GM12878 (cell line): ENCODE measurements at regions not wholly inside any gene's neighbourhood (a gene's known extent, or its start where the extent isn't known, plus 50 kb on each side); places are given as distances from the start of the nearest gene placed in this dataset.

Experiments used
- EP300 ChIP-seq, 2 experiments: fragments of 150-350 bp in 1 of 2; IDR thresholded peaks; 2 replicates each; pipeline ENCODE4 v1.6.1; 2011 to 2012; ENCODE audit warnings: low read depth in 2 of 2, low read length in 2 of 2, borderline replicate concordance in 1 of 2, improper control_type of control experiment in 1 of 2, inconsistent platforms in 1 of 2; ENCODE audit not compliant: control insufficient read depth in 1 of 2
- LARP7 ChIP-seq: fragments of 450-650 bp; IDR thresholded peaks from 2 replicates; pipeline ENCODE4 v1.6.1; 2017; ENCODE audit warnings: mild to moderate bottlenecking
- RAD21 ChIP-seq: IDR thresholded peaks from 2 replicates; pipeline ENCODE4 v1.6.1; 2011; ENCODE audit warnings: mild to moderate bottlenecking, low read depth, low read length, moderate library complexity; ENCODE audit not compliant: insufficient read depth
- SIN3A ChIP-seq: IDR thresholded peaks from 2 replicates; pipeline ENCODE4 v1.6.1; 2012; ENCODE audit warnings: low read depth, low read length, improper control_type of control experiment
- SRF ChIP-seq, 2 experiments: IDR thresholded peaks; 2 replicates each; pipeline ENCODE4 v1.6.1; 2011; ENCODE audit warnings: low read depth in 2 of 2, low read length in 2 of 2, mild to moderate bottlenecking in 1 of 2, moderate library complexity in 1 of 2
- TAF1 ChIP-seq: IDR thresholded peaks from 2 replicates; pipeline ENCODE4 v1.6.1; 2011; ENCODE audit warnings: mild to moderate bottlenecking, low read depth, low read length, borderline replicate concordance
- TF ChIP-seq, protein P1 (sequence below), 3 experiments: IDR thresholded peaks in 2 of 3; conservative IDR thresholded peaks in 1 of 3; 2 replicates each; pipeline ENCODE4 v1.5.1; 2011; ENCODE audit warnings: low read depth in 3 of 3, low read length in 3 of 3, mild to moderate bottlenecking in 3 of 3, control low read depth in 2 of 3, moderate library complexity in 2 of 3, inconsistent platforms in 1 of 3, mixed read lengths in 1 of 3; ENCODE audit not compliant: control insufficient read depth in 2 of 3, insufficient read depth in 1 of 3; ENCODE audit errors: extremely low read depth in 1 of 3

- TF ChIP-seq, protein P1, sequence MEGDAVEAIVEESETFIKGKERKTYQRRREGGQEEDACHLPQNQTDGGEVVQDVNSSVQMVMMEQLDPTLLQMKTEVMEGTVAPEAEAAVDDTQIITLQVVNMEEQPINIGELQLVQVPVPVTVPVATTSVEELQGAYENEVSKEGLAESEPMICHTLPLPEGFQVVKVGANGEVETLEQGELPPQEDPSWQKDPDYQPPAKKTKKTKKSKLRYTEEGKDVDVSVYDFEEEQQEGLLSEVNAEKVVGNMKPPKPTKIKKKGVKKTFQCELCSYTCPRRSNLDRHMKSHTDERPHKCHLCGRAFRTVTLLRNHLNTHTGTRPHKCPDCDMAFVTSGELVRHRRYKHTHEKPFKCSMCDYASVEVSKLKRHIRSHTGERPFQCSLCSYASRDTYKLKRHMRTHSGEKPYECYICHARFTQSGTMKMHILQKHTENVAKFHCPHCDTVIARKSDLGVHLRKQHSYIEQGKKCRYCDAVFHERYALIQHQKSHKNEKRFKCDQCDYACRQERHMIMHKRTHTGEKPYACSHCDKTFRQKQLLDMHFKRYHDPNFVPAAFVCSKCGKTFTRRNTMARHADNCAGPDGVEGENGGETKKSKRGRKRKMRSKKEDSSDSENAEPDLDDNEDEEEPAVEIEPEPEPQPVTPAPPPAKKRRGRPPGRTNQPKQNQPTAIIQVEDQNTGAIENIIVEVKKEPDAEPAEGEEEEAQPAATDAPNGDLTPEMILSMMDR (IDR thresholded peaks at IDR 0.05 in 2 of 3, conservative IDR thresholded peaks at IDR 0.05 in 1 of 3; ENCODE audit: control insufficient read depth in 2 of 3, extremely low read depth in 1 of 3, insufficient read depth in 1 of 3, low read depth in 3 of 3, low read length in 3 of 3): no peak
- TF ChIP-seq TAF1: no peak
- TF ChIP-seq EP300 (IDR thresholded peaks at IDR 0.05; ENCODE audit: borderline replicate concordance in 1 of 2, control insufficient read depth in 1 of 2, low read depth in 2 of 2, low read length in 2 of 2): no peak
- TF ChIP-seq SIN3A: no peak
- no peak for TF ChIP-seq LARP7
- TF ChIP-seq SRF (IDR thresholded peaks at IDR 0.05; ENCODE audit: low read depth in 2 of 2, low read length in 2 of 2): no peak
- no peak for TF ChIP-seq RAD21
These were observed 109.3 kb downstream of the MN1 start for GRCh38 chr22:27692243-27692642.
